IPS-15b (cell line): ENCODE measurements at regions not wholly inside any gene's neighbourhood (a gene's known extent, or its start where the extent isn't known, plus 50 kb on each side); places are given as distances from the start of the nearest gene placed in this dataset.
"Not testable (repeated sequence)": the region's sequence is repeated elsewhere in the genome, so short reads cannot be mapped to it uniquely, and the experiment has no call there.

Experiments
- H3K27me3 ChIP-seq: one replicate; pipeline ENCODE4 v1.6.1; 2013; ENCODE audit warnings: low read length; ENCODE audit not compliant: control insufficient read depth, insufficient read depth
- H3K36me3 ChIP-seq: one replicate; pipeline ENCODE4 v1.6.1; 2013; ENCODE audit warnings: low read length; ENCODE audit not compliant: control insufficient read depth, insufficient read depth
- H3K4me1 ChIP-seq: one replicate; pipeline ENCODE4 v1.6.1; 2013; ENCODE audit warnings: mild to moderate bottlenecking, low read length; ENCODE audit not compliant: control insufficient read depth, insufficient read depth
- H3K4me3 ChIP-seq: one replicate; pipeline ENCODE4 v1.5.1; 2013; ENCODE audit warnings: low read depth, low read length
- H3K9ac ChIP-seq: one replicate; pipeline ENCODE4 v1.6.1; 2013; ENCODE audit warnings: low read depth, mild to moderate bottlenecking, low read length
- H3K9me3 ChIP-seq: one replicate; pipeline ENCODE4 v1.6.1; 2013; ENCODE audit warnings: mild to moderate bottlenecking, low read length; ENCODE audit not compliant: control insufficient read depth, insufficient read depth

DNA sequence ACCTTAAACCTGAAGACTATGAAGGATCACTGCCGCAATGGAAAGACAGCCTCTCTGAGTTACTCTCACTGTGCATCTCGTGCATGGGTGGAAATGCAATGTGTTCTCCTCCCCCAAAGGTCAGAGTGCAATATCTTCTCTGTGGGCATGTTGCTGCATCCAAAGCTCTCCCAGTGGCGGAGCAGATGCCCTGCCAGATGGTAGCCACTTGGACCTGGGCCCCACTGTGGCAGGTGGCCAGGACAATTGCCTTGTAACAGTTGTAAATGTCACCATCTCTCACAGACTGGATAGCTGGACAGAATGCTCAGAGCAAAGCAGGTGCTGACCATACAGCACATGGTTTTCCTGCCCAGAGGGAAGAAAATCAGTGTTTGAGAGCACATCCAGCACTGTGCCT lies 542.0 kb downstream of the FAM181B start:
- Histone ChIP-seq H3K9me3 (no peaks in the 10 kb centered on the region), H3K4me3 (no peak overlapping the region), H3K9ac (no peak overlapping the region)

DNA sequence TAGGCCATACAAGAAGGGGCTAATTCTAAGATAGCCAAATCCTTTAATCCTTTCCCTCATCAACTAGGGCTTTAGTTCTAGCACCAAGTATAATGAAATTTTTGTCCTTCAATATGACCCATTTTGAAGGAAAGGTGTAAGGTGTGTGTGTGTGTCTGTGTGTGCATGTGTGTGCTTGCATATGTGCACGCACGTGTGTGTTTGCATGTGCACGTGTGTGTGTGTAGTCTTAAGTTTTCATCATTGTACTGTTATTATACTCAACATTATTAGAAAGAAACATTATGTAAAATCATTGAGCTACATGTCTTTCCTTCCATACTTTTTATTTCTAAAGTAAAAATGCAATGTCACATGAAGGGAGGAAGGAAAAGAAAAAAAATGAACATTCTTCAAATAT lies 547.7 kb downstream of the FAM181B start:
- H3K27me3 ChIP-seq: no peaks in the 10 kb centered on the region
- H3K9ac ChIP-seq: no peak overlapping the region
- no peaks in the 10 kb centered on the region for H3K36me3 ChIP-seq
- no peaks in the 10 kb centered on the region for H3K9me3 ChIP-seq
- H3K4me3 ChIP-seq: no peak overlapping the region
- H3K4me1 ChIP-seq: no peaks in the 10 kb centered on the region

More for the DNA sequence above, 542.0 kb downstream of the FAM181B start:
- Histone ChIP-seq H3K36me3 (no peaks in the 10 kb centered on the region), H3K27me3 (no peaks in the 10 kb centered on the region), H3K4me1 (no peaks in the 10 kb centered on the region)

DNA sequence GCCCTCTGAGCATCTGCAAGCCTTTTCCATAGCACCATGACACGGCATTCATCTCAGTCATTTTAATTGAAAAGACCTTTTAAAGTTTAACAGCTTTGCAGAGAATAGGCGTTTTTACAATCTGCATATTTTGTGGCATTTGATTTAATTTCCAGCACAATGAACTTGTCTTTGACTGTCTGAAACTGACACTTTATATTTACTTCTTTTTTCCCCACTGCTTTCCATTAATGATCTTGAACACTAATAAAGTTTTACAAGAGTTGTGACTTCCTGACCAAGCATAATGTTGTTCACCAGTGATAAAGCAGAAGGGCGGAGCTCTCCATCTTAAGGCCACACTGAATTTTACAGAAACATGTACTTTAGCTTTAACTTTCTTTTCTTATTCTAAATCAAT lies 548.7 kb downstream of the FAM181B start:
- Histone ChIP-seq H3K9me3 (no peaks in the 10 kb centered on the region), H3K4me1 (no peaks in the 10 kb centered on the region), H3K9ac (no peak overlapping the region), H3K4me3 (no peak overlapping the region), H3K27me3 (no peaks in the 10 kb centered on the region), H3K36me3 (no peaks in the 10 kb centered on the region)

DNA sequence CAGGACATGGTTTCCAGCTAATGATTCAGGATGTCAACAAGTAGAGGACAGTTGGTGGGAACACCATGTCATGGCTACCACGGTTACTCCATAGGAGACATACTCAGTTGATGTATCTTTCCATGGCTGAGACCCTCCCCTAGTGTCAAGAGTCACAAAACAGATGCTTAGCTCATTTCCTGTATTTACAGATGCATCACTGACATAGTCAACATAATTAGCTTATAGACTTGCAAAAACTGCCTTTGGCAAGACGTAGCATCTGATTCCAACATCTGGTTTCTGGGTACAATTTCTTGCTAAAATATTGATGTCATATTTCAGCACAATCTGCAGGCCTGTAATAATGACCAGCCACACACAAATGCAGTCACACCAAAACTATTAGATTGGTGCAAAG lies 550.3 kb downstream of the FAM181B start:
- Histone ChIP-seq H3K9ac (no peak overlapping the region), H3K36me3 (no peaks in the 10 kb centered on the region), H3K9me3 (no peaks in the 10 kb centered on the region), H3K27me3 (no peaks in the 10 kb centered on the region), H3K4me1 (no peaks in the 10 kb centered on the region), H3K4me3 (no peak overlapping the region)

DNA sequence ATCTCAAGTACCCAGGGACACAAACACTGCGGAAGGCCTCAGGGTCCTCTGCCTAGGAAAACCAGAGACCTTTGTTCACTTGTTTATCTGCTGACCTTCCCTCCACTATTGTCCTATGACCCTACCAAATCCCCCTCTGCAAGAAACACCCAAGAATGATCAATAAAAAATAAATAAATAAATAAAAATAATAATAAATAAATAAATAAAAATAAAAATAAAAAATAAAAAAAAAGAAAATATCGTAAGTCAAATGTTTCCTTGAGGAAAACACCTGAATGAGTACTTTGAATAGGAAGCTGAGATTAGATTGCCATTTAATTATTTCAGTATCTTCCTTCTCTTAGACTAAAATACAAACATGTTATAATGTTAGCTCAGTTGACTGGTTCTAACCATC lies 551.0 kb downstream of the FAM181B start:
- H3K9ac ChIP-seq, H3K4me3 ChIP-seq, H3K27me3 ChIP-seq, H3K4me1 ChIP-seq, H3K36me3 ChIP-seq, H3K9me3 ChIP-seq: not testable (repeated sequence)

DNA sequence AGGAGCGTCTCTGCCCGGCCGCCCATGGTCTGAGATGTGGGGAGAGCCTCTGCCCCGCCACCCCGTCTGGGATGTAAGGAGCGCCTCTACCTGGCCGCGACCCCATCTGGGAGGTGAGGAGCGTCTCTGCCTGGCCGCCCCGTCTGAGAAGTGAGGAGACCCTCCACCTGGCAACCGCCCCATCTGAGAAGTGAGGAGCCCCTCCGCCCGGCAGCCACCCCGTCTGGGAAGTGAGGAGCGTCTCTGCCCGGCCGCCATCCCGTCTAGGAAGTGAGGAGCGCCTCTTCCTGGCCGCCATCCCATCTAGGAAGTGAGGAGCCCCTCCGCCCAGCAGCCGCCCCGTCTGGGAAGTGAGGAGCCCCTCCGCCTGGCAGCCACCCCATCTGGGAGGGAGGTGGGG lies 551.9 kb downstream of the FAM181B start:
- H3K9ac ChIP-seq, H3K4me1 ChIP-seq, H3K27me3 ChIP-seq, H3K36me3 ChIP-seq, H3K9me3 ChIP-seq, H3K4me3 ChIP-seq: not testable (repeated sequence)

DNA sequence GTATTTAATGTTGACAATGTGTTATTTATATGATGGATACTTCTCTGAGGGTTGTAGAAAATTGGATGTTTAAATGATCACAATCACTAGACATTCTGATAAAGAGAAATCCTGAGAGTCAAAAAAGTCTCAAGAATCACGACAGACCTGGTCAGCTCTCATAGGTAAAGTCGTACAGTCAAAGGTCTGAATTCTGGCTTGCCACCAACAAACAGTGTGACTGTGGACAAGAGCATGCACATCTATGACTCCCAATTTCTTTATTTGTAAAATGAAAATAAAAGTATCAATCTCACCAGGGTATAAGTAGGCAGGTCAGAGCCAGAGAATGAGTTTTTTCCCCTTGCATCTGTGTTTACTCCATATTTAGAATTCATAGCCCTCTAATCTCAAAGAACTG lies 556.7 kb downstream of the FAM181B start:
- H3K9ac ChIP-seq: no peak overlapping the region
- no peaks in the 10 kb centered on the region for H3K27me3 ChIP-seq
- no peaks in the 10 kb centered on the region for H3K36me3 ChIP-seq
- no peaks in the 10 kb centered on the region for H3K9me3 ChIP-seq
- no peaks in the 10 kb centered on the region for H3K4me1 ChIP-seq
- no peak overlapping the region for H3K4me3 ChIP-seq

DNA sequence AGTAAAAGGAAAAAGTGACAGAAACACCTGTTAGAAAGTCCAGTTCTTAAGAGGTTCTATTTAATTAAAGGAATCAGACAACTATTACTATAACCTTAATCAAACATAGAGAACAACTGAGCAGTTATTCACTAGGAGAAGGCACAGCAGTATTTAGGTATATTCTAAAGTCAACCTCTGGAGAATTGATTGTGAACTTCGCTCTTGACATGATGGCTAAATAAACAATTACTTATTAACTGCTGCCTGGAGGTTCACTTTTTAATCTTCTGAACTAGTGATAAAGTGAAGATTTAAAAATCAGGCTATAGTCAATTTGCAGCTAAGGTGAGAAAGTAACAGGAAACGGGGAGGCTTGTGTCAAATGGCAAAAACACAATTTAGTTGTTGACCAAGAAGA lies 557.3 kb downstream of the FAM181B start:
- Histone ChIP-seq H3K27me3 (no peaks in the 10 kb centered on the region), H3K36me3 (no peaks in the 10 kb centered on the region), H3K9me3 (no peaks in the 10 kb centered on the region), H3K4me1 (no peaks in the 10 kb centered on the region), H3K9ac (no peak overlapping the region), H3K4me3 (no peak overlapping the region)

DNA sequence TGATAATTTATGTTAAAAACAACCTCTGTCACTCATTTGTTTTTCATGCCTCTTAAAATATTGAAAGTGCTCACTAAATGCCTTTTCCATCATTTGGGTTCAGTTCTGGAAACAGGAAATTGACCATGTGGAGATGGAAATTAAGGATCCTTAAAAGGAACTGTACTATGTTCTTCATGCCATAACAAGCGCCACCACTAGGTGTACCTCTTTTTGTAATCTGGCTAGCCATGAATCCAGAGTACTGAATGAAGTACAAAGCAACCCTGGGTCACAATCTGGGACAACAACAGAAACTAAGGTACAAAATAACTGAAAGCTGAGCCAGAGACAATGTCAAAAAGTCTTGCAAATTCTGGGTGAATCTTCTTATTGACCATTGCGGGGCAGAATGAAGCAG lies 559.1 kb downstream of the FAM181B start:
- Histone ChIP-seq H3K36me3 (no peaks in the 10 kb centered on the region), H3K9ac (no peak overlapping the region), H3K4me3 (no peak overlapping the region), H3K4me1 (no peaks in the 10 kb centered on the region), H3K9me3 (no peaks in the 10 kb centered on the region), H3K27me3 (no peaks in the 10 kb centered on the region)

DNA sequence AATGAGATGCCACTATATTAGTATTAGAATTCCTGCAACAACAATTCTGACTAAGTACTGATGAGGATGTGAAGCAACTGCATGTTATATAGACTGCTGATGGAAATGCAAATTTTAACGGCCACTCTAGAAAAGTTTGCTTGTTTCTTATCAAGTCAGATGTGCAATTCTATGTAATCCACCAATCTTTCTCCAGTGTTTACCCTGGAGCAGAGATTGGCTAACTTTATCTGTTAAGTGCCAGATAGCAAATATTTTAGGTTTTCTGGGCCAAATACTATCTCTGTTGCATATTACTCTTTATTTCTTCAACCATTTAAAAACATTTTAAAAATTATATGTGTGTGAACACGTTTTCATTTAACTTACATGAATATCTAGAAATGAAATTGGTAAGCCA lies 586.9 kb downstream of the FAM181B start:
- H3K27me3 ChIP-seq: no peaks in the 10 kb centered on the region
- no peaks in the 10 kb centered on the region for H3K36me3 ChIP-seq
- no peak overlapping the region for H3K4me3 ChIP-seq
- H3K9me3 ChIP-seq: no peaks in the 10 kb centered on the region
- H3K9ac ChIP-seq: no peak overlapping the region
- H3K4me1 ChIP-seq: no peaks in the 10 kb centered on the region

DNA sequence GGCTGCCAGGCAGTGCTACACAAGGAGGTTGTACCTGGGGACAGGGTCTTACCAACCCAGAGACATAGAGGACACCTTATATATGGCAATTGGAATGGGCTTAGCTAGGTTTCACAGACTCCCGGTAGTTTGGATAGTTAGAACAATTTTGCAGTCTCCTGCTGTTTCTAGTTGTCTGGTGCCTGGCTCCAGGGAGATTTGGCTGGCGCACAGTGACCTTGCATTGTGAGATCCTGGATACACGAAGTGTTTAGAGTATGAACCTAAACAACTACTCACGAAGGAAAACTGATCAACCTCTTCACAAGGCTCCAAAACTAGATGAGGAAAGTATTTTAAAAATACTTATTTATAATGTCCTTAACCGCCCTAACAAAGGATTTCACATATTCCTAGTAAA lies 614.7 kb downstream of the FAM181B start:
- Histone ChIP-seq H3K27me3 (no peaks in the 10 kb centered on the region), H3K9me3 (no peaks in the 10 kb centered on the region), H3K36me3 (no peaks in the 10 kb centered on the region), H3K9ac (no peak overlapping the region), H3K4me1 (peaks cover 2% of the 10 kb centered on the region), H3K4me3 (no peak overlapping the region)

DNA sequence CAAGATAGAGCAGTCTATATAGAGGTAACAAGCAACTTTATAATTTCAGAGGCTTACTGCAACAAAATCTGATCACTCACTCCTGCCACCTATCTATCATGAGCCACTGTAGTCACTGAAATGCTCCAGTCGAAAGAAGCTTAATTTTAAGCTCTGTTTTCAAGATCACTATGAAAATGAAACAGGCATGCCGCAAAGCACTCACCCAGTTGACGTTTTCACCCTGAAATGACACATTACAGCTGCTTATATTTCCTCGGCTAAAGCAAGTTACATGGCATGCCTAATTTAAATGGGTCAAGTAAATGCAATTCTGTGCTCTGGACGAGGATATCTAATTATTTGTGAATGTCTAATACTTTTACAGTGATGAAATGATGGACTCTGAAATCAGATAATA lies 616.3 kb downstream of the FAM181B start:
- no peak overlapping the region for H3K9ac ChIP-seq
- H3K36me3 ChIP-seq: no peaks in the 10 kb centered on the region
- no peak overlapping the region for H3K4me3 ChIP-seq
- no peaks in the 10 kb centered on the region for H3K9me3 ChIP-seq
- H3K27me3 ChIP-seq: no peaks in the 10 kb centered on the region
- H3K4me1 ChIP-seq: peaks cover 2% of the 10 kb centered on the region
